IPS-11a (cell line): ENCODE measurements at regions not wholly inside any gene's neighbourhood (a gene's known extent, or its start where the extent isn't known, plus 50 kb on each side); places are given as distances from the start of the nearest gene placed in this dataset.
"Not testable (repeated sequence)": the region's sequence is repeated elsewhere in the genome, so short reads cannot be mapped to it uniquely, and the experiment has no call there.

Experiments used
- H3K4me3 ChIP-seq: one replicate; pipeline ENCODE4 v1.5.1; 2013; ENCODE audit warnings: low read depth, low read length, control low read depth

DNA sequence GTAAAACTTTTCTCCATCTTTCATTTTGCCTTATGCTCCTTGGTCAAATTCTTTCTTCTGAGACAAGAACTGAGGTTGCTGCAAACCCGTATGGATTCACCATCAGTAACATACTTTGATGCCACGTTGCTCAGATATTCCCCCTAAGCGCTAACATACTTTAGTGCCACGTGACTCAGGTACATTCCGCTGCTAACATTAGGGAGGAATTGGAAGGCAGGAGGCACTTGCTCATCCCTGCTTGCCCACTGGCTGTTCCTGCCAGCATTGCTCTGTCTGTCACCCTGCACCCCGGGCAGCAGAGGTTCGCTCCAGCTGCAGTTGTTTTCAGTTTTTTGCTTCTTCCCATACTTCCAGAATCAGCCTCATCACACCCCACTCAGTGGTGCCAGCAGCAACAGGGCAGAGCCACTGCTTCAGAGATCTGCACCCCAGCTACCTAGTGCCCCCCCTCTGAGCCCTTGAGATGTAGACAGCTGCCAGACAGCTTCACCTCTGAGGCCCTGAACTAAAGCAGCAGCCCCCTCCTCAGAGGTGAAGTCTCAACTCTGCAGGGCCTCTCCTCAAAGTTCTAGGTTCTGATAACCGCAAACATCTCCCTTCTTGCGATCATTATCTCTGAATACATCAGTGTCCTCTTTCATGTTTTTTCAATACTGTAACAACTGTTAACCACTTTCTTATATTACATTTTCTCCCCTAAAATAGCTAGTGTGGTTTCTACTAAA is 228.0 kb upstream of the KIF2A start:
- no peak overlapping the region for H3K4me3 ChIP-seq

- no peak overlapping the region for H3K4me3 ChIP-seq
Measured at GRCh38 chr5:62082370-62082801, 223.6 kb upstream of the KIF2A start.

GRCh38 chr5:62083247-62083646 is 222.8 kb upstream of the KIF2A start:
- no peak overlapping the region for H3K4me3 ChIP-seq

- H3K4me3 ChIP-seq: no peak overlapping the region
Measured at GRCh38 chr5:62083661-62084060, 222.3 kb upstream of the KIF2A start.

DNA sequence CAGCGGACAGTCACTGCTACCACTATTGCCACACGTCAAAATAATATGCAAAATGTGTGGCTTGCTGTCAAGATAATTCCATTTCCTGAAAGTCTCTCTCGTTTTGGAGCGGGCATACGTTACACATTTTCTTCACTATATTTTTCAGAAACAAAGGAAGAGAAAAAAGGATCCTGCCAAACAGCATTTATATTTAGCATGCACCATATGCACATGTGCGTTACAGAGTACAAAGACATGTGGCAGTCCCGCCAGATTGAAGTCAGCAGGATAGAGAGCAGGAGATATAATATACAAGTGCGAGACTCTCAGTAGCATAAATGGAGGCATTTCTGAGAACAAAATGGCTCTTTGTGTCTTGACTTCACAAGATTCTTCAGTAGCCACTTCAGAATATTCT is 221.6 kb upstream of the KIF2A start:
- no peak overlapping the region for H3K4me3 ChIP-seq

DNA sequence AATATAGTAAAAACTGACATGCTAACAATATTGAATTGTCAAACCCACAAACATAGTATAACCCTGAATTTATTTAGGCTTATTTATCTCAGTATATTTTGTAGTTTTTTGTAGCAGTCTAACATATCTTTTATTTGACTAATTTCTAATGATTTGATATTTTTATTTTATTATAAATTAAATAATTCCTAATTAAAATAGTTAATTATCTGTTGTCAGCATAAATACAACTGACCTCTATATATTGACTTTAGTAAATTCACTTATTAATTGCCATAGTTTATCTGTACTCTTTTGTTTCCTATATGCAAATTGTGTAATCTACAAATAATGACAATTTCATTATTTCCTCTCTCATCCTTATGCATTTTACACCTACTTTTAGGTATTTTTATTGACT is 215.1 kb upstream of the KIF2A start:
- no peak overlapping the region for H3K4me3 ChIP-seq

- no peak overlapping the region for H3K4me3 ChIP-seq
Measured at GRCh38 chr5:62093411-62093810, 212.6 kb upstream of the KIF2A start.

GRCh38 chr5:62093976-62094375 is 212.0 kb upstream of the KIF2A start:
- no peak overlapping the region for H3K4me3 ChIP-seq

GRCh38 chr5:62097361-62097760 is 208.6 kb upstream of the KIF2A start:
- H3K4me3 ChIP-seq: no peak overlapping the region

GRCh38 chr5:62100201-62100600 is 205.8 kb upstream of the KIF2A start:
- H3K4me3 ChIP-seq: no peak overlapping the region

- H3K4me3 ChIP-seq: not testable (repeated sequence)
Measured at GRCh38 chr5:62103863-62104262, 202.1 kb upstream of the KIF2A start.

- no peak overlapping the region for H3K4me3 ChIP-seq
Measured at GRCh38 chr5:62111428-62111827, 194.6 kb upstream of the KIF2A start.

DNA sequence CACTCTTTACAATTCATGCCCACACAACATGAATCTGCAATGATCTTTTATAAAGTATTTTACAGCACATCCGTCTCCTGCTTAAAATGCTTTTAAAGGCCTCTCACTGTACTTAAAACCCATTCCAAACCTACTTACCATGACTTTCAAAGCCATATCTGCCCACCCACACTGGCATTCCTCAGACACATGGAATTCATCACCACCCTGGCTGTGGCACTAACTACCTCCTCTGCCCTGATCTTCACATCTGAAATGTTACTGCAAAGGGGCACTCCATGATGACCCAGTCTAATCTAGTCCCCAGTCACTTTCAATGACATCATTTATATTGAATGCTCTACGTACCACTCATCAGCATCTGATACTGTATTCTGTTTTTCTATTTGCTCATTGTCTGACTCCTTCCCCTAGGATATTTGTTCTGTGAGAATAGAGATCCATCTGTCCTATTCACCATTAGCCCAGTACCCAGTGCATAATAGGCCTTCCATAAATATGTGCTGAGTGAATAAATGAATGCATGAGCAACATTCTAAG is 193.2 kb upstream of the KIF2A start:
- H3K4me3 ChIP-seq: no peak overlapping the region

DNA sequence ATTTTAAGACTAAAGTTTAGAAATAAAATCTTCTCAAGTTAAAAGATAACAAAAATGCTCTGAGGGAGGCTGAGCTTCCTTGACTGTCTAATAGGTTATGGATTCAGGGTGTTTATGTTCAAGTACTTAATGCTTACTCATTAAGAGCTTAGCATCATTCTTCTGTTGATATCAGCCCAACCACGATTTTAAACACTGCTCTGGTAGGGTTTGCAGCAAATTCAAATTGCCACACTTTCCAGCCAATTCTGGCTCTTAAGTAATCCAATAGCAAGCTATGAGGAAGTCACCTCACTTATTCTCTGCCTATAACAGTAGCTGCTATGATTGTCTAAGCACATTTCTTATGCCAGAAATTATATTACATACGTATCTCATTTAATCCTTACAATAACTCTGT is 191.0 kb upstream of the KIF2A start:
- H3K4me3 ChIP-seq: no peak overlapping the region

DNA sequence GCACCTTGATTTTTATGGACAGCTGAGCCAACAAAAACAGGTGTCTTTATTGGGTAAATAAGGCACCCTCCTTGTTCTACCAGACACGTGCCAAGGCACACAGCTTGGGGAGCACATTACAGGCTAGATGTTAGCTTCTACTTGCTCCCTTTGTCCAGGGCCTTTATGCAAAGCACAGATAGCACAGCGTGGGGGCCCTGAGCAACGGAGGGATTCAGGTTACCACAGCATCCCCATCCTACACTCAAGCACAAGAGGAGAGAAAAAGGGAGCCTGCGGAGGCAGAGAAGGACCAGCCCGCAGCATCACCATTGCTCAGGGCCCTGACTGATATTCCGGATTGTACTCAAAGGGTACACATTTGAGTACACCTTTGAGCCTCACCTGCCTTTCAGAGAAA is 181.7 kb upstream of the KIF2A start:
- H3K4me3 ChIP-seq: no peak overlapping the region

DNA sequence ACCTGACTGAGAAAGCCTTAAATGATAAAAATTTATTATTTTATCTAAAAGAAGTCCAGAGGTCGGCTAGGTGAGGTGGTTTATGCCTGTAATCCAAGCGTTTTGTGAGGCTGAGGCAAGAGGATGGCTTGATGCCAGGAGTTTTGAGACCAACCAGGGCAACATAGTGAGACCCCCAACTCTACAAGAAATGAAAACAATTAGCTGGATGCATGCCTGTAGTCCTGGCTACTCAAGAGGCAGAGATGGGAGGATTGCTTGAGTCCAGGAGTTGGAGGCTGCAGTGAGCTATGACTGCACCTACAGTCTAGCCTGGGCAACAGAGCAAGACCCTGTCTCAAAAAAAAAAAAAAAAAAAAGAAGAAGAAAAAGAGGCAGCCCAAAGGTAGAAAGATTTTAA is 179.9 kb upstream of the KIF2A start:
- H3K4me3 ChIP-seq: no peak overlapping the region

DNA sequence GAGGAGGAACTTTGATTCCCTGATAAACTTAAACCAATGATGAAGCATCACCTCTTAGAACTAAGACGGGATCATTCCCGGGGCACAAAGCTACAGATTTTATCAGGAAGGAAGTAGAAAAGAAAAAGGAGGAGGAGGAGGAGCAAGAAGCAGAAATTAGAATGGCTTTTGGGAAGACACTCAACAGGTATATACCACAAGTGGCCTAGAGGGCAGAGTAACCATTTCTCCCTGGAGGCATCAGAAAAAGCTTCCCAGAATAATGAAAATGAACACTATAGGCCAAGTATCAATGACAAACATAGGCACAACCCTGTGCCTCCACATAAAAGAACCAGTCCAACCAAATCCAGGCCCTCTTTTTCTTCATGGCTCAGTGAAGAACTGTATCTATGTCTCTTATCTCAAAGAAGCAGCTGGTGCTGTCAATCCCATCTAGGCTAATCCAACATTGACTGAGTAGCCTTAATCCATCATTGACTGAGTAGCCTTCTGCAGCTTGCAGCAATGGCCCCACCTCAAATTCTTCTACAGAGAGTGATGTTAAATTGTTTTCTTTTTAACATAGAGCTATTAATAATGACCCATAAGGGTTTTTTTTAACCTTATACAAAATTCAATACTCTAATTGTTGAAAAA is 178.8 kb upstream of the KIF2A start:
- no peak overlapping the region for H3K4me3 ChIP-seq

- no peak overlapping the region for H3K4me3 ChIP-seq
Measured at GRCh38 chr5:62130107-62130506, 175.9 kb upstream of the KIF2A start.

DNA sequence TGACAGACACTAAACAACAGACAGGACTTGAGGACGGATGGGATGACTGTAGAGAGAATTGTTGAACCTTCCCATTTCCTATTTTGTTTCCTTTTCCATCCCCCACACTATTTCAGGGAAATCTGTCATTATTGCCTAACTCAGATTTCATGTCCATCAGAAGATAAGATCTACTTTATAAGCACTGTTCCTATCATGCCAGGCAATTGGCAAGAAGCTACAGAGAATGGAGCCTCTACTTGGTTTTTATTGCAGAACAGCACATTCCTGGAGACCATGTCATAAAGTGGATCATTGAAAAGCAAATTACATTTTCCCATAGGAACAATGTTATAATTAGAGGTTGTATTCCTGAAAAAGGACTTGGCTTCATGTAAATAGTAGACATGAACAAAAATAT is 173.7 kb upstream of the KIF2A start:
- no peak overlapping the region for H3K4me3 ChIP-seq

DNA sequence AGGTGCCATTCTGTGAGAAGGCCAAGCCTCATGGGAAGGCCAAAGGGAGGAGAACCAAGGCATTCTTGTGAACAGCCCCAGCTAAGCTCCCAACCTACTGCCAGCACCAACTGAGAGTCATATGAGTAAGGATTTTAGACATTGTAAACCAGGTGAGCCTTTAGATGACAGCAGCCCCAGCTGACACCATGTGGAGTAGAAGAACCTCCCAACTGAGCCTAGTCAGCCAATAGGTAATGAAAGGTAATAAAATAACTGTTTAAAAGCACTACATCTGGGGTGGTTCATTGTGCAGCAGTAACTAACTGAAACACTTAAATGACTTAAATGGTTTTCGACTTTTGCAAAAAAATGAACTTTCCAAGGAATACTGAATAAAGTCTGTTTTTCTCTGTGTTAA is 172.6 kb upstream of the KIF2A start:
- H3K4me3 ChIP-seq: no peak overlapping the region

DNA sequence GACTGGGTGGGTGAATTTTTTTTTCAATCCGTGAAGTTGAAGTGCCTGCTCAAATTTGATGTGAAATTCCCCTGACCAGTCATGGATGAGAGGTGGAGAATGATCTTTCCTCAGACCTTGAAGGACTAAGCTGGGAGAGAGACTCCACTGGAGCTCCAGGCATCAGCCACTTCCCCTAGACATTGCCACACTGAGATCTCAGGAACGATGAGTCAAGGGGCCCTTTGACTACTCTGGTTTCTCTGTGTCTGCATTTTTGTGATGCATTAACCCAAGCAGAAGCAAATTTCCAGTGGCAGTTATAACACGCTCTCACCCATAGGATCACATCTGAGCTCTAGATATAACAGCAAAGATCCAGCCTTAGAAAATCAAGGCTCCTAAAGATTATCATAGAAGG is 171.2 kb upstream of the KIF2A start:
- H3K4me3 ChIP-seq: no peak overlapping the region

- H3K4me3 ChIP-seq: no peak overlapping the region
Measured at GRCh38 chr5:62137628-62138027, 168.4 kb upstream of the KIF2A start.

DNA sequence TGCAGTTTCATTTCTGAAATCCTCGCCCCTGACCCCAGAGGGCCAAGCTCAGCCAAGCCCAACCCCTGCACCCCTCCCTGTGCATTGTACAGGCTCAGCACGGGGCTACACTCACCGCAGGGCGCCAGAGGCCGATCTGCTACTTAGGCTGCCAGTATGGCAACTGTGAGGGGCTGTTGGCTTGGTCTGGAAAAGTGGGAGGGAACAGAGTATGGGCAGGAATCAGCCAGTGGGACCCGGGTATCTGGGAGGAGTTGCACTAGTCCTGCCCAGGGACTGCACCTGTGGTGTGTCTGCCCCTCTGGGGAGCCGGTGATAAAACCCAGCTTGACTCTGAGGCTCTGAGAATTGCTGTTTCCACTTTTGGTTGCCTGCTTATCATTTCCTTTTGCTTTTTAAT is 167.4 kb upstream of the KIF2A start:
- H3K4me3 ChIP-seq: no peak overlapping the region
